Nephron progenitor cell (in vitro differentiated cells): ENCODE measurements at regions not wholly inside any gene's neighbourhood (a gene's known extent, or its start where the extent isn't known, plus 50 kb on each side); places are given as distances from the start of the nearest gene placed in this dataset.
A peak's percentile ranks its signal among the peaks of the same experiment; 100 is the strongest.

Experiments used
- DNase-seq: peaks from one replicate; pipeline ENCODE4 v3.0.0; 2021
- H3K27ac Mint-ChIP-seq: 2 replicates; pipeline ENCODE4 v1.8.0; 2021; ENCODE audit warnings: mild to moderate bottlenecking, moderate library complexity, mixed read lengths
- H3K27me3 Mint-ChIP-seq: 2 replicates; pipeline ENCODE4 v1.8.0; 2021; ENCODE audit warnings: mild to moderate bottlenecking, low read depth, mixed read lengths; ENCODE audit not compliant: poor library complexity
- H3K36me3 Mint-ChIP-seq: 2 replicates; pipeline ENCODE4 v1.8.0; 2021; ENCODE audit warnings: low read depth, mixed read lengths
- H3K4me1 Mint-ChIP-seq: 2 replicates; pipeline ENCODE4 v1.8.0; 2021; ENCODE audit warnings: mixed read lengths
- H3K4me3 Mint-ChIP-seq: 2 replicates; pipeline ENCODE4 v1.8.0; 2021; ENCODE audit warnings: mild to moderate bottlenecking, moderate library complexity, mixed read lengths
- H3K9me3 Mint-ChIP-seq: 2 replicates; pipeline ENCODE4 v1.8.0; 2021; ENCODE audit warnings: mild to moderate bottlenecking, moderate library complexity, mixed read lengths
- CTCF ChIP-seq: fragments of 200-600 bp; sonication (generic); IDR thresholded peaks from 2 replicates; pipeline ENCODE4 v1.5.0; 2021; ENCODE audit warnings: antibody characterized with exemption

GRCh38 chr2:145860083-145860482, 1340.2 kb upstream of the ZEB2 start:
- Mint-ChIP-seq H3K4me1 (no peaks in the 10 kb centered on the region), H3K27ac (no peak overlapping the region), H3K9me3 (no peaks in the 10 kb centered on the region), H3K4me3 (no peak overlapping the region), H3K36me3 (no peaks in the 10 kb centered on the region), H3K27me3 (peaks cover 3% of the 10 kb centered on the region)
- TF ChIP-seq CTCF, result no peak
- no peak for DNase-seq

GRCh38 chr2:145855142-145855541, 1335.2 kb upstream of the ZEB2 start:
- Mint-ChIP-seq H3K27me3 (no peaks in the 10 kb centered on the region), H3K27ac (no peak overlapping the region), H3K4me3 (no peak overlapping the region), H3K36me3 (no peaks in the 10 kb centered on the region), H3K9me3 (no peaks in the 10 kb centered on the region), H3K4me1 (peaks cover 21% of the 10 kb centered on the region)
- no peak for DNase-seq
- no peak for TF ChIP-seq CTCF

GRCh38 chr2:145854039-145854755, 1334.3 kb upstream of the ZEB2 start:
- peaks cover 31% of the 10 kb centered on the region for H3K4me1 Mint-ChIP-seq
- TF ChIP-seq CTCF, result no peak
- H3K27me3 Mint-ChIP-seq, result no peaks in the 10 kb centered on the region
- no peak overlapping the region for H3K27ac Mint-ChIP-seq
- no peaks in the 10 kb centered on the region for H3K9me3 Mint-ChIP-seq
- no peaks in the 10 kb centered on the region for H3K36me3 Mint-ChIP-seq
- no peak for DNase-seq
- H3K4me3 Mint-ChIP-seq, result no peak overlapping the region

- no peak for TF ChIP-seq CTCF
- Mint-ChIP-seq H3K27ac (peak overlapping the region; percentile 73), H3K9me3 (no peaks in the 10 kb centered on the region), H3K36me3 (no peaks in the 10 kb centered on the region), H3K4me1 (peaks cover 31% of the 10 kb centered on the region), H3K4me3 (no peak overlapping the region), H3K27me3 (no peaks in the 10 kb centered on the region)
- DNase-seq, result no peak
These were observed 1331.8 kb upstream of the ZEB2 start for GRCh38 chr2:145851730-145852129.

- Mint-ChIP-seq H3K4me1 (peaks cover 43% of the 10 kb centered on the region), H3K9me3 (no peaks in the 10 kb centered on the region), H3K36me3 (no peaks in the 10 kb centered on the region), H3K27ac (no peak overlapping the region), H3K27me3 (no peaks in the 10 kb centered on the region), H3K4me3 (no peak overlapping the region)
- TF ChIP-seq CTCF, result no peak
- DNase-seq, result no peak
These were observed 1329.5 kb upstream of the ZEB2 start for GRCh38 chr2:145849466-145849865.

GRCh38 chr2:145846982-145847381, 1327.1 kb upstream of the ZEB2 start:
- no peak for TF ChIP-seq CTCF
- Mint-ChIP-seq H3K36me3 (no peaks in the 10 kb centered on the region), H3K9me3 (no peaks in the 10 kb centered on the region), H3K4me3 (no peak overlapping the region), H3K27ac (no peak overlapping the region), H3K4me1 (peaks cover 36% of the 10 kb centered on the region), H3K27me3 (no peaks in the 10 kb centered on the region)
- no peak for DNase-seq
